Esophagus mucosa (tissue), 1 donor: ENCODE measurements at regions not wholly inside any gene's neighbourhood (a gene's known extent, or its start where the extent isn't known, plus 50 kb on each side); places are given as distances from the start of the nearest gene placed in this dataset.

Experiments
- ATAC-seq: fragments of 200-7000 bp; cut with Tn5 transposase; one replicate; pipeline ENCODE4 v1.9.1; 2020
- donor health status: DM: yes; HTN: yes; CAD: no.

- no peak for ATAC-seq
Measured at GRCh38 chr5:121221483-121221882, 630.2 kb upstream of the FTMT start.

DNA sequence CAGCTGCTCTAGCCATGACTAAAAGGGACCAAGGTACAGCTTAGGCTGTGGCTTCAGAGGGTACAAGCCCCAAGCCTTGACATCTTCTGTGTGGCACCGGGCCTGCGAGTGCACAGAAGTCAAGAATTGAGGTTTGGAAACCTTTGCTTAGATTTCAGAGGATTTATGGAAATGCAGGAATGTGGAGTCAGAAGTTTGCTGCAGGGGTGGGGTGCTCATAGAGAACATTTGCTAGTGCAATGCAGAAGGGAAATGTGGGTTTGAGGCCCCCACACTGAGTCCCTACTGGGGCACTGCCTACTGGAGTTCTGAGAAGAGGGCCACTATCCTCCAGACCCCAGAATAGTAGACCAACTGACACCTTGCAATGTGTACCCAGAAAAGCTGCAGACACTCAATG is 624.9 kb upstream of the FTMT start:
- ATAC-seq = no peak

- no peak for ATAC-seq
Measured at GRCh38 chr5:121239951-121240350, 611.7 kb upstream of the FTMT start.

GRCh38 chr5:121246971-121247370 is 604.7 kb upstream of the FTMT start:
- ATAC-seq = no peak

DNA sequence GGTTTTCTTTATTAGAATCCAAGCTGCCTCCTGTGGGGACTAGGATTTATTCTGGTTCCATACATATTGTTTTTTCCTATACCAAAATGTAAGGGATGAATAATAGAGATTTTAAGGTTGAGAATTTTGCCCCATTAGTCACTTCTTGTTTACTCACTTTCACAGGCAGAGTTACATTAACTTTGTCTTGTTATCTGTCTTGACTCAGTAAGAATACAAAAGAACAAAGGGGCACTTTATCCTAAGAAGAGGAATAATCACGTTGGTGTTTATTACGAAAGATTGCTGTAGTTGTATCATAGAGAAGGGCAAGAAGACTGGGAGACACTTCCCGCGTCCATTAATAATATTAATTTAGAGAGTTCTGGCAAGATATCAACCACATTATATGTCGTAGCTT is 599.7 kb upstream of the FTMT start:
- ATAC-seq = no peak

- no peak for ATAC-seq
Measured at GRCh38 chr5:121257621-121258020, 594.1 kb upstream of the FTMT start.

- ATAC-seq = no peak
Measured at GRCh38 chr5:121263456-121263855, 588.2 kb upstream of the FTMT start.

DNA sequence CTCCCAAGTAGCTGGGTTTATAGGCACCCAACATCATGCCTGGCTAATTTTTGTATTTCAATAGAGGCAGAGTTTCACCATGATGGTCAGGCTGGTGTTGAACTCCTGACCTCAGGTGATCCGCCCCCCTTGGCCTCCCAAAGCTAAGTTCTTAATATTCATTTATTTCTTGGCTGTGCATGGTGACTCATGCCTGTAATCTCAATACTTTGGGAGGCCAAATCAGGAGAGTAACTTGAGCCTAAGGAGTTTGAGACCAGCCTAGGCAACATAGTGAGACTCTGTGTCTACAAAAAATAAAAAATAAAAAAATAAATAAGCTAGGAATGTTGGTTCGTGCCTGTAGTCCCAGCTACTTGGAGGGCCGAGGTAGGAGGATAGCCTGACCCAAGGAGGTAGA is 587.1 kb upstream of the FTMT start:
- ATAC-seq = no peak

GRCh38 chr5:121271546-121271945 is 580.1 kb upstream of the FTMT start:
- ATAC-seq = no peak

DNA sequence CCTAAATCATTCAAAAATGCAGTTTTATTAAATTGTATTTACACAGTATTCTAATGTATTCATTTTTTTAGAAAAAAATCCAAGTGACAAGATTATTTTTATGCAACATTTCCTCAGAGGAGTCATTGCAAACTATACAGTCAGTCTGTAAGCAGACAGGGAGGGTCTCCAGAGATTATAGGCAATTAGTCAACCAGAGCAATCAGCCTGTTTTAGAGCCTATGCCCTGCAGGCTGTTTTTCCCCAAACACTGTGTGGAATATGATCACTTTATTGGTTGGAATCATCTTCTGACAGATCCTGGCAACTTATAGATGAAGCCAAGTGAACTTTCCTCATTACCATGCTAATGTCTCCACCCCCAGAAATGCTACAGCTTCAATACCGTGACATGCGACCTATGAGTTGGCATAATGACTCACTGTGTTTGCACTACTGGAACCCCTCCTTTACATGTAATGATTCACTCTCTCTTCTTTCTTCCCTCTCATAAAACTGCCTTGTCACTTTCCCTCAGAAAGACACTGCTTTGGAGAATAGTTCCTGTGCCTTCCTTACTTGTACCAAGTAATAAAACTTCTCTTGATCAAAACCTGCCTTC is 577.7 kb upstream of the FTMT start:
- peak; percentile 88 for ATAC-seq

DNA sequence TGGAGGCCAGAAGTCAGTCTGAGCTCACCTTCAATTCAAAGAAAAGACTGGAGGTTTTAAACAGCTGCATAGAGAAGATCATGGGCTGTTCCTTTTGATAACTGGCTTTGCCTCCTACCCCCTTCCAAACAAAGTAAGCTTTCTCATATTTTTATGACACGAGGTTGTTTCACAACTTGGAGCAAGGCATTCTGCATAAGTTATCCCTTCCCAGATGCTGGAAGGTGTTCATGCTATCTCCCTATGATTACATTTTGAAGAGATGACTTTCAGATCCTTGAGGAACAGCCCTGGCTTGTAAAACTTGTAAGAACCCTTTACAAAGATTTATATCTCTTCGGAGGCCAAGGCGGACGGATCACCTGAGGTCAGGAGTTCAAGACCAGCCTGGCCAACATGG is 571.9 kb upstream of the FTMT start:
- ATAC-seq = no peak

DNA sequence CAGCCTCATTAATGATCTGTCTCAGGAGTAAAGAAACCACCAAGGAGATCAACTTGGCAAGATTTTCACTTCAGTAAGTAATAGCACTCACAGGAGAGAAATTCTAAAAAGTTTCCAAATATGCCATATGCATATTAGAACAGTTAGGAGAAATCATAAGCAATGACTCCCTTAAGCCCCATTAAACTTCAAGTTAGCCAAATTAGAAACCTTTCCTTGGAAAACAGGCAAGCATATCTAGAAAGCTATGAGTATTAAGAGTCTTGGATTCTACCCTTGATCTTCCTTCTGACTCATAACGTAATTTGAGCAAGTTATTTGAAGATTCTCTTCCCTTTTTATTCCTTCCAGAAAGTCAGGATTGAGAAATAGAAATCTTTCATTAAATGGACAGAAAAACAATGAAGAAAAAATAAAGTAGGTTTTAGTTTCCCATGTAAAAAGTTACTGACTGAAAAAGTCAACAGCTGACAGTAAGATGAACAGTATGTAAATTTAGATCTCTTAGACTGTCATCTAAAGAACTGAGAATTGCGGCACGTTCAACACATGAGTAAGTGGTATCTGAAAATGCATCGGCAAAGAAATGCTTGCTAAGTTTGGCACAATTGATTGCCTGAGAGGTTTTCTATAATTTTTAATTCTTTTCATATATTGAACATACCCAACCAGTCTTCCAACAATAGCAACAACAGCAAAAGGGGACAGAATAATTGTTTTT is 565.7 kb upstream of the FTMT start:
- no peak for ATAC-seq

GRCh38 chr5:121288781-121289180 is 562.9 kb upstream of the FTMT start:
- ATAC-seq = no peak

DNA sequence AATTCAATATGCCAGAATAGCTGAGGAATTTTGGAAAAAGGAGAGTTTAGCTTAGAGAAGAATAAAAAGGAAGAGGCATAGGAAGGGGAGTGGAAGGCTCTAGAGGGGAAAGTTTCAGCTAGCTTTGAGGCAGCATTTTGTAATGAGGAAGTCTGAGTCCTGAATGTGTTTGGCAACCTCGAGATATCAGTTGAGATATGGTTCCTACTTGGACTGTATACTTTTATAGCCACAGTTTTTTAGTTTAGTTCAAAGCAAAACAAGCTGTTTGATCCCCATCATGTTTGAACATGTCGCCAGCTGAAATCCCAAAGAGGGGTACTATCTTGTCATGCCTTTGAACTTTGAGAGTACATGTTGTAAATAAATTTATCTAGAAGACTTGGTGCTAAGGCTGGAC is 559.0 kb upstream of the FTMT start:
- ATAC-seq = no peak

- ATAC-seq = no peak
Measured at GRCh38 chr5:121296356-121296755, 555.3 kb upstream of the FTMT start.

- no peak for ATAC-seq
Measured at GRCh38 chr5:121299153-121299552, 552.5 kb upstream of the FTMT start.

DNA sequence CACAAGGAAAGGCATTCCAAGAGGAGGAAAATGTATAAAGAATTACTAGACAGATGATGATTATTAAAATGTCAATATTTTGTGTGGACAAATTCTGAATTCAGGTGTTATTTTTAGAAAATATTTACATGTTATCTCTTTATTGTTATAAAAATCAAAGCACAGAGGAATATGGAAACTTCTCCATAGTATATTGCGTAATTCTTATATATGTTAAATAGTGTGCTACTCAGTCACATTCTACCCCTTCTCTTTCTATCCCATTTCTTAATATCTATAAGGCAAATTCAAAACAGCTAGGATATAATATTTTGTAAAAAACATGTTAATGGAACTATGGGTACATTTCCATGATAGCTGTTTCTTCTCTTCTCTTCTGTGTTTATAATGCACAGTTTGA is 546.8 kb upstream of the FTMT start:
- no peak for ATAC-seq

DNA sequence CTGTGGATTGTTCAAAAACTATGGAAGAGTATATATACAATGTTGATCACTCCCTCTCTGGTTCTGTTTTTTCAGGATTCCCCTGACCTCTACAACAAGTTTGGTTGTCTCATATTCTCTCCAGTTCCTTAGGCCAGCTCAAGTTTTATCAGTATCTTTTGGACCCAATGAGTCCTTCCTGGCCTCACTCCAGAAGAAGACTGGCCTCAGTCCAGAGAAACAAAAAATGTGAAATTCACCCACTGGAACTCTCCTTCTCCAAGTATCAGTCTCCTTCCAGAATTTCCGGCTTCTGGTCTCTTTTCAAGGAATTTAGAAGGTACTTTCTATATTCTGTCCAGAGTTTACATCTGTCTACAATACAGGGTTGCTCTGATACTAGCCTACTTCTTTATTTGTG is 537.8 kb upstream of the FTMT start:
- no peak for ATAC-seq

DNA sequence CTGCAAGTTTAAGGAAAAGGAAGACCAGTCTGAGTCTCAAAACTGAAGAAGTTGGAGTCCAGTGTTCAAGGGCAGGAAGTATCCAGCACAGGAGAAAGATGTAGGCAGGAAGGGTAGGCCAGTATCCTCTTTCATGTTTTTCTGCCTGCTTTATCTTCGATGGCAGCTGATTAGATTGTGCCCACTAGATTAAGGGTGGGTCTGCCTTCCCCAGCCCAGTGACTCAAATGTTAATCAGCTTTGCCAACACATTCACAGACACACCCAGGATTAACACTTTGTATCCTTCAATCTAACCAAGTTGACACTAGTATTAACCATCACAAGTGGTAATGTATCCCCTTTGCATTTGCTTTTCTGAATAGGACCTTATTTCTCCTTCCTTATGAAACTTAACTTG is 535.9 kb upstream of the FTMT start:
- ATAC-seq = no peak

GRCh38 chr5:121319292-121319691 is 532.4 kb upstream of the FTMT start:
- no peak for ATAC-seq

GRCh38 chr5:121325930-121326329 is 525.8 kb upstream of the FTMT start:
- no peak for ATAC-seq

DNA sequence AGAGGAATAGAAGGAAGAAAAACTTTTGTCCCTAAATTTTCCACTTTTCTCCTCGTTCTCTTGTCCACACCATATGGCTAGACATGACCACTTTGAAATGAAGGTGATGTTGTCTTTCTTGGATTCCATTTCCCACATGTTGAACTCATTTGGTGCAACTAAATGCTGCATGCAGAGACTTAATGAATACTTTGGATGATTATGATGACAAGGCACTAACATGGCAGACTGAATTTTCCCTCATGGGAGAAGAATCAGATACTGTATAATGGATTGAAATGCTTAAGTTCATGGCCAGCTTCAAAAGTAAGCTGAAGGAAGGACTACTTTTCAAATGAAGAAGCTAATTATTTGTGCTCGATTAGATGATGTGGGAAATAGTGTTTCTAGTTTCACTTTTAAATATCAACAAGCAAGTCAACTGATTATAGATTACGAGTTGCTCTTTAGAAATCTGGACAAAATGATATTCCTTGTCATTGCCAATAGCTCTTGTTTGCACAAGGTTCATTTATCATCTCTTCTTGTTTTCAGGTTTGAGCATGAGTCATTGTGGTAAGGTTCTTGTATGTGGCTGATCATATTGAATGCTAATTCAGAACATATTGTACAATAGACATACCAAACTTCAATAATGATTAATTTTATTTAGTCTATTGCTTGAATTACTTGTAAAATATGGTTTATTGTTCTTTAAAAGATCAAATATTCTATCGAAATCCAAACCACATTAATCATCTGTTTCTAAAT is 501.3 kb upstream of the FTMT start:
- ATAC-seq = no peak

GRCh38 chr5:121366515-121366914 is 485.2 kb upstream of the FTMT start:
- peak; percentile 55 for ATAC-seq

GRCh38 chr5:121373371-121373770 is 478.3 kb upstream of the FTMT start:
- ATAC-seq = no peak
